Lower leg skin (tissue), 3 donors: ENCODE measurements at regions not wholly inside any gene's neighbourhood (a gene's known extent, or its start where the extent isn't known, plus 50 kb on each side); places are given as distances from the start of the nearest gene placed in this dataset.

Experiments used
- POLR2A ChIP-seq, 2 donors: fragments of 450-650 bp; IDR thresholded peaks; one replicate each; pipeline ENCODE4 v1.6.1; 2016 to 2017; ENCODE audit warnings: antibody characterized with exemption in 2 of 2, mild to moderate bottlenecking in 1 of 2, moderate library complexity in 1 of 2
- TF ChIP-seq, protein P1 (sequence below), 3 donors: fragments of 450-650 bp; IDR thresholded peaks; one replicate each; pipeline ENCODE4 v1.5.1; 2016; ENCODE audit warnings: antibody characterized with exemption in 3 of 3, mild to moderate bottlenecking in 3 of 3, moderate library complexity in 2 of 3

DNA sequence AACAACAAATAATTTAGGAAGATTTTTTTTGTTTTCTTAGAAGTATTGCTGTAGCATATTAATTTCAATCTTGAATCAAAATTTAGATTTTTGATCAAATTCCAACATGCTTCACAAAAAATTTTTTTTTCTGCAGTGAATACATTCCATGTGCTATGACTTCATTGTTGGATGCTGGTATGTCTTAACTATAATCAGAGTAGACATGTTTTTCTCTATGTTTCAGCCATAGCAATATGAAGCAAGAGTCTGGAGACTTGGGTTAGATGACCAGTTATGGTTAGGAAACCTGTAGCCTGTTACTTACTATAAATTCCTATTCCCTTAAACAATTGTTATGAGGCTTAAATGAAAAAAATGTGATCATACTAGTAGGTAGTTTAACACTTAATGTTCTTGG lies 176.1 kb upstream of the CHL1 start:
- TF ChIP-seq, protein P1, sequence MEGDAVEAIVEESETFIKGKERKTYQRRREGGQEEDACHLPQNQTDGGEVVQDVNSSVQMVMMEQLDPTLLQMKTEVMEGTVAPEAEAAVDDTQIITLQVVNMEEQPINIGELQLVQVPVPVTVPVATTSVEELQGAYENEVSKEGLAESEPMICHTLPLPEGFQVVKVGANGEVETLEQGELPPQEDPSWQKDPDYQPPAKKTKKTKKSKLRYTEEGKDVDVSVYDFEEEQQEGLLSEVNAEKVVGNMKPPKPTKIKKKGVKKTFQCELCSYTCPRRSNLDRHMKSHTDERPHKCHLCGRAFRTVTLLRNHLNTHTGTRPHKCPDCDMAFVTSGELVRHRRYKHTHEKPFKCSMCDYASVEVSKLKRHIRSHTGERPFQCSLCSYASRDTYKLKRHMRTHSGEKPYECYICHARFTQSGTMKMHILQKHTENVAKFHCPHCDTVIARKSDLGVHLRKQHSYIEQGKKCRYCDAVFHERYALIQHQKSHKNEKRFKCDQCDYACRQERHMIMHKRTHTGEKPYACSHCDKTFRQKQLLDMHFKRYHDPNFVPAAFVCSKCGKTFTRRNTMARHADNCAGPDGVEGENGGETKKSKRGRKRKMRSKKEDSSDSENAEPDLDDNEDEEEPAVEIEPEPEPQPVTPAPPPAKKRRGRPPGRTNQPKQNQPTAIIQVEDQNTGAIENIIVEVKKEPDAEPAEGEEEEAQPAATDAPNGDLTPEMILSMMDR (IDR thresholded peaks at IDR 0.05) = no peak
- TF ChIP-seq POLR2A (IDR thresholded peaks at IDR 0.05) = no peak
